CD14-positive monocyte (primary cell): ENCODE measurements at regions not wholly inside any gene's neighbourhood (a gene's known extent, or its start where the extent isn't known, plus 50 kb on each side); places are given as distances from the start of the nearest gene placed in this dataset.

ENCODE experiments used
- DNase-seq, 3 donors: peaks; one replicate each; pipeline ENCODE4 v3.0.0-alpha.2; 2011 to 2022
- H2AFZ ChIP-seq: 2 replicates; pipeline ENCODE4 v1.6.0; 2012; ENCODE audit warnings: mild to moderate bottlenecking, low read depth, low read length, inconsistent platforms; ENCODE audit not compliant: insufficient read depth, poor library complexity, severe bottlenecking
- H3K27ac ChIP-seq, 2 donors: 1 replicate in 1 of 2; 2 replicates in 1 of 2; pipeline ENCODE4 v1.5.1; 2012 to 2013; ENCODE audit warnings: low read length in 2 of 2, control low read depth in 1 of 2, inconsistent platforms in 1 of 2, low read depth in 1 of 2, mild to moderate bottlenecking in 1 of 2
- H3K27me3 ChIP-seq, 2 donors: one replicate each; pipeline versions ENCODE4 v1.6.0 to v1.6.1; 2011 to 2013; ENCODE audit warnings: low read length in 2 of 2; ENCODE audit not compliant: control insufficient read depth in 2 of 2, insufficient read depth in 2 of 2
- H3K36me3 ChIP-seq, 2 donors: replicated peaks in 1 of 2; 1 replicate in 1 of 2; 2 replicates in 1 of 2; pipeline versions ENCODE4 v1.5.1 to v1.6.1; 2012 to 2013; ENCODE audit warnings: low read length in 2 of 2, control low read depth in 1 of 2, inconsistent platforms in 1 of 2, mild to moderate bottlenecking in 1 of 2; ENCODE audit not compliant: insufficient read depth in 2 of 2, control insufficient read depth in 1 of 2
- H3K4me1 ChIP-seq, 2 donors: 1 replicate in 1 of 2; 2 replicates in 1 of 2; pipeline versions ENCODE4 v1.5.1 to v1.6.1; 2012 to 2013; ENCODE audit warnings: low read length in 2 of 2, control low read depth in 1 of 2, inconsistent platforms in 1 of 2, mild to moderate bottlenecking in 1 of 2, moderate library complexity in 1 of 2; ENCODE audit not compliant: insufficient read depth in 2 of 2, control insufficient read depth in 1 of 2
- H3K4me2 ChIP-seq: replicated peaks from 2 replicates; pipeline ENCODE3; 2012; ENCODE audit warnings: low read length, moderate library complexity, mild to moderate bottlenecking; ENCODE audit not compliant: poor library complexity, severe bottlenecking; ENCODE audit errors: extremely low read depth
- H3K4me3 ChIP-seq, 3 experiments: fragments of 200-600 bp in 1 of 3; sonication (generic) in 1 of 3; replicated peaks in 1 of 3; 1 replicate in 2 of 3; 2 replicates in 1 of 3; pipeline ENCODE4 v1.5.1; 2011 to 2013; ENCODE audit warnings: low read length in 3 of 3, mild to moderate bottlenecking in 3 of 3, control low read depth in 2 of 3, low read depth in 2 of 3, inconsistent platforms in 1 of 3, moderate library complexity in 1 of 3
- H3K79me2 ChIP-seq: 2 replicates; pipeline ENCODE4 v1.6.0; 2012; ENCODE audit warnings: mild to moderate bottlenecking, control low read depth, inconsistent platforms, low read length, moderate library complexity; ENCODE audit not compliant: insufficient read depth
- H3K9ac ChIP-seq: 2 replicates; pipeline ENCODE4 v1.6.0; 2017; ENCODE audit warnings: low read length, mild to moderate bottlenecking; ENCODE audit not compliant: insufficient read depth, poor library complexity, severe bottlenecking
- H3K9me3 ChIP-seq, 2 donors: replicated peaks in 1 of 2; 1 replicate in 1 of 2; 2 replicates in 1 of 2; pipeline versions ENCODE4 v1.5.1 to v1.6.1; 2012 to 2013; ENCODE audit warnings: low read length in 2 of 2, control low read depth in 1 of 2; ENCODE audit not compliant: control insufficient read depth in 1 of 2, insufficient read depth in 1 of 2
- H4K20me1 ChIP-seq: 2 replicates; pipeline ENCODE4 v1.6.0; 2012; ENCODE audit warnings: mild to moderate bottlenecking, low read length, control low read depth, moderate library complexity; ENCODE audit not compliant: insufficient read depth
- H3K27ac Mint-ChIP-seq, 7 donors: one replicate each; pipeline ENCODE4 v1.8.0; 2020; ENCODE audit warnings: mild to moderate bottlenecking in 7 of 7, mixed read lengths in 7 of 7, moderate library complexity in 6 of 7, inconsistent platforms in 2 of 7
- H3K27me3 Mint-ChIP-seq, 3 donors: one replicate each; pipeline ENCODE4 v1.8.0; 2021 to 2022; ENCODE audit warnings: low read depth in 3 of 3, mild to moderate bottlenecking in 3 of 3, mixed read lengths in 3 of 3, moderate library complexity in 3 of 3, inconsistent platforms in 1 of 3
- H3K36me3 Mint-ChIP-seq, 2 donors: one replicate each; pipeline ENCODE4 v1.8.0; 2020; ENCODE audit warnings: mixed read lengths in 2 of 2, inconsistent platforms in 1 of 2, mild to moderate bottlenecking in 1 of 2
- H3K4me1 Mint-ChIP-seq: one replicate; pipeline ENCODE4 v1.8.0; 2020; ENCODE audit warnings: mild to moderate bottlenecking, mixed read lengths
- H3K4me3 Mint-ChIP-seq, 2 donors: one replicate each; pipeline ENCODE4 v1.8.0; 2020; ENCODE audit warnings: mild to moderate bottlenecking in 2 of 2, mixed read lengths in 2 of 2, moderate library complexity in 1 of 2
- H3K9me3 Mint-ChIP-seq, 7 donors: one replicate each; pipeline ENCODE4 v1.8.0; 2020 to 2022; ENCODE audit warnings: mixed read lengths in 7 of 7, mild to moderate bottlenecking in 6 of 7, moderate library complexity in 6 of 7, inconsistent platforms in 2 of 7
- WGBS: methylation state at CpG from one replicate; pipeline ENCODE4 v1.1.5; 2013; ENCODE audit warnings: missing lambda C conversion rate; ENCODE audit not compliant: insufficient coverage; 5-methylcytosine and 5-hydroxymethylcytosine counted together
- intact Hi-C, 2 donors: fragments of 100-400 bp; cut with micrococcal nuclease; formaldehyde crosslinking; loops; one replicate each; pipeline versions ENCODE4 v1.15.0 to v1.15.1; 2023
- TF ChIP-seq, protein P1 (sequence below): fragments of 200-600 bp; IDR thresholded peaks from one replicate; pipeline ENCODE4 v1.8.0; 2022; ENCODE audit warnings: antibody characterized with exemption, mild to moderate bottlenecking

- H3K9ac ChIP-seq: no peak overlapping the region
- intact Hi-C loops: no loop called here
- H2AFZ ChIP-seq: no peak overlapping the region
- H3K27me3 ChIP-seq: no peaks in the 10 kb centered on the region
- H3K27ac ChIP-seq: no peak overlapping the region
- no peaks in the 10 kb centered on the region for H3K4me1 ChIP-seq
- Mint-ChIP-seq H3K27ac (no peak overlapping the region), H3K27me3 (peaks cover 0 to 2% (median 0%) of the 10 kb centered on the region in 3 donors), H3K36me3 (no peaks in the 10 kb centered on the region), H3K9me3 (peaks cover 0 to 7% (median 2%) of the 10 kb centered on the region in 7 donors), H3K4me1 (no peaks in the 10 kb centered on the region), H3K4me3 (no peak overlapping the region)
- no peaks in the 10 kb centered on the region for H3K36me3 ChIP-seq
- no CpG with 5 or more reads among the region's 5 CpGs for WGBS
- no peaks in the 10 kb centered on the region for H3K79me2 ChIP-seq
- no peak for DNase-seq
- H3K9me3 ChIP-seq: peaks cover 0 to 5% of the 10 kb centered on the region in 2 donors
- no peaks in the 10 kb centered on the region for H4K20me1 ChIP-seq
- TF ChIP-seq, protein P1, sequence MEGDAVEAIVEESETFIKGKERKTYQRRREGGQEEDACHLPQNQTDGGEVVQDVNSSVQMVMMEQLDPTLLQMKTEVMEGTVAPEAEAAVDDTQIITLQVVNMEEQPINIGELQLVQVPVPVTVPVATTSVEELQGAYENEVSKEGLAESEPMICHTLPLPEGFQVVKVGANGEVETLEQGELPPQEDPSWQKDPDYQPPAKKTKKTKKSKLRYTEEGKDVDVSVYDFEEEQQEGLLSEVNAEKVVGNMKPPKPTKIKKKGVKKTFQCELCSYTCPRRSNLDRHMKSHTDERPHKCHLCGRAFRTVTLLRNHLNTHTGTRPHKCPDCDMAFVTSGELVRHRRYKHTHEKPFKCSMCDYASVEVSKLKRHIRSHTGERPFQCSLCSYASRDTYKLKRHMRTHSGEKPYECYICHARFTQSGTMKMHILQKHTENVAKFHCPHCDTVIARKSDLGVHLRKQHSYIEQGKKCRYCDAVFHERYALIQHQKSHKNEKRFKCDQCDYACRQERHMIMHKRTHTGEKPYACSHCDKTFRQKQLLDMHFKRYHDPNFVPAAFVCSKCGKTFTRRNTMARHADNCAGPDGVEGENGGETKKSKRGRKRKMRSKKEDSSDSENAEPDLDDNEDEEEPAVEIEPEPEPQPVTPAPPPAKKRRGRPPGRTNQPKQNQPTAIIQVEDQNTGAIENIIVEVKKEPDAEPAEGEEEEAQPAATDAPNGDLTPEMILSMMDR: no peak
- no peak overlapping the region for H3K4me2 ChIP-seq
- H3K4me3 ChIP-seq: no peak overlapping the region
Observed at GRCh38 chr13:54004026-54004699, 975.5 kb downstream of the OLFM4 start.

- H3K9me3 ChIP-seq: peaks cover 0 to 5% of the 10 kb centered on the region in 2 donors
- DNase-seq: no peak
- H3K9ac ChIP-seq: no peak overlapping the region
- H3K4me1 ChIP-seq: no peaks in the 10 kb centered on the region
- Mint-ChIP-seq H3K4me3 (no peak overlapping the region), H3K4me1 (no peaks in the 10 kb centered on the region), H3K9me3 (peaks cover 2 to 5% (median 4%) of the 10 kb centered on the region in 7 donors), H3K27me3 (peaks cover 0 to 1% (median 0%) of the 10 kb centered on the region in 3 donors), H3K36me3 (no peaks in the 10 kb centered on the region), H3K27ac (no peak overlapping the region)
- no peak overlapping the region for H3K4me2 ChIP-seq
- TF ChIP-seq, protein P1: no peak
- H3K36me3 ChIP-seq: no peaks in the 10 kb centered on the region
- no peak overlapping the region for H2AFZ ChIP-seq
- no peaks in the 10 kb centered on the region for H3K79me2 ChIP-seq
- WGBS: no CpG with 5 or more reads among the region's 1 CpG
- intact Hi-C loops: no loop called here
- H3K4me3 ChIP-seq: no peak overlapping the region
- no peak overlapping the region for H3K27ac ChIP-seq
- H3K27me3 ChIP-seq: no peaks in the 10 kb centered on the region
- H4K20me1 ChIP-seq: no peaks in the 10 kb centered on the region
Observed at GRCh38 chr13:54016542-54016941, 987.9 kb downstream of the OLFM4 start.
